Hepatocyte (in vitro differentiated cells): ENCODE measurements at regions not wholly inside any gene's neighbourhood (a gene's known extent, or its start where the extent isn't known, plus 50 kb on each side); places are given as distances from the start of the nearest gene placed in this dataset.
A peak's percentile ranks its signal among the peaks of the same experiment; 100 is the strongest.

ENCODE experiments used
- DNase-seq: peaks from one replicate; pipeline ENCODE4 v3.0.0-alpha.2; 2016; ENCODE audit warnings: low spot score
- H2AFZ ChIP-seq: fragments of 200-600 bp; sonication (generic); 2 replicates; pipeline ENCODE4 v1.6.0; 2016; ENCODE audit warnings: antibody characterized with exemption, mild to moderate bottlenecking
- H3K27ac ChIP-seq: fragments of 200-600 bp; sonication (generic); 2 replicates; pipeline ENCODE4 v1.5.1; 2016; ENCODE audit warnings: mild to moderate bottlenecking
- H3K27me3 ChIP-seq: fragments of 200-600 bp; sonication (generic); 2 replicates; pipeline ENCODE4 v1.6.1; 2016
- H3K36me3 ChIP-seq: fragments of 200-600 bp; sonication (generic); replicated peaks from 2 replicates; pipeline ENCODE4 v1.5.1; 2016; ENCODE audit warnings: low read depth; ENCODE audit not compliant: insufficient read depth
- H3K4me1 ChIP-seq: fragments of 200-600 bp; sonication (generic); 2 replicates; pipeline ENCODE4 v1.5.1; 2016; ENCODE audit warnings: mild to moderate bottlenecking, moderate library complexity; ENCODE audit not compliant: insufficient read depth
- H3K4me2 ChIP-seq: fragments of 200-600 bp; sonication (generic); 2 replicates; pipeline ENCODE4 v1.6.0; 2016
- H3K4me3 ChIP-seq: fragments of 200-600 bp; sonication (generic); 2 replicates; pipeline ENCODE4 v1.5.1; 2016; ENCODE audit warnings: mild to moderate bottlenecking
- H3K79me2 ChIP-seq: fragments of 200-600 bp; sonication (generic); 2 replicates; pipeline ENCODE4 v1.6.0; 2017; ENCODE audit warnings: mild to moderate bottlenecking
- H3K9me2 ChIP-seq: fragments of 200-600 bp; sonication (generic); replicated peaks from 2 replicates; pipeline ENCODE4 v1.6.0; 2017; ENCODE audit warnings: mild to moderate bottlenecking; ENCODE audit not compliant: insufficient read depth
- H3K9me3 ChIP-seq: fragments of 200-600 bp; sonication (generic); 2 replicates; pipeline ENCODE4 v1.5.1; 2016; ENCODE audit warnings: low read depth, mild to moderate bottlenecking
- H4K20me1 ChIP-seq: fragments of 200-600 bp; sonication (generic); 2 replicates; pipeline ENCODE4 v1.6.0; 2016; ENCODE audit warnings: mild to moderate bottlenecking; ENCODE audit not compliant: insufficient read depth, poor library complexity, severe bottlenecking
- CTCF ChIP-seq: fragments of 200-600 bp; sonication (generic); IDR thresholded peaks from 2 replicates; pipeline ENCODE4 v1.5.1; 2016; ENCODE audit warnings: antibody characterized with exemption, mild to moderate bottlenecking; ENCODE audit not compliant: poor library complexity
- EZH2 ChIP-seq: fragments of 200-600 bp; sonication (generic); IDR thresholded peaks from 2 replicates; pipeline ENCODE4 v1.6.1; 2016; ENCODE audit warnings: antibody characterized with exemption, mild to moderate bottlenecking, borderline replicate concordance
- EZH2phosphoT487 ChIP-seq: fragments of 200-600 bp; sonication (generic); IDR thresholded peaks from one replicate; pipeline ENCODE4 v1.6.1; 2018; ENCODE audit warnings: antibody characterized with exemption, mild to moderate bottlenecking, low read depth, moderate library complexity; ENCODE audit not compliant: unreplicated experiment, severe bottlenecking
- WGBS: methylation state at CpG from one replicate; pipeline ENCODE4 v1.1.6; 2016; ENCODE audit warnings: low lambda C conversion rate; ENCODE audit errors: missing lambda C conversion rate; 5-methylcytosine and 5-hydroxymethylcytosine counted together

DNA sequence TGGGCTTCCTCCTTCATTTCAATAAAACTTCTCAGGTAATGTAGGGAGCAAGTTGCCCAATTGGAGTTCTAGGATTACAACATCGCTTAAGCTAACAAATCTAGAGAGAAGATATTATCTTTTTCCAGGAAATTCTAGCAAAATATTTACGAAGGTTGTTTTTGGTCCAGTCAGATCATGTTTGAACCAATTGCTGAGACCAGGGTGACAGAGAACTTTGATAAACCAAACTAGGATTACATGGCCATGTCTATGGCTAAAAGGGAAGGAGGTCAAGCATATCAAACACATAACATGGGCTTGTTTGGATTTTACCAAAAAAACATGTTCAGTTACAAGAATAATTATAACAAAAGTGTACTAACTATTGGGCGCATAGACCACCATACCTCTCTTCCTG, 442.4 kb upstream of the SGCG start:
- no peaks in the 10 kb centered on the region for H3K27me3 ChIP-seq
- no peaks in the 10 kb centered on the region for H3K79me2 ChIP-seq
- no peak for DNase-seq
- H4K20me1 ChIP-seq, result no peaks in the 10 kb centered on the region
- H3K27ac ChIP-seq, result no peak overlapping the region
- H3K4me2 ChIP-seq, result no peak overlapping the region
- no peaks in the 10 kb centered on the region for H3K4me1 ChIP-seq
- WGBS, result 85% methylated on average over 3 of the region's 3 CpGs
- H2AFZ ChIP-seq, result no peak overlapping the region
- no peak for TF ChIP-seq EZH2
- no peak for TF ChIP-seq CTCF
- no peak for TF ChIP-seq EZH2phosphoT487
- H3K4me3 ChIP-seq, result no peak overlapping the region
- no peaks in the 10 kb centered on the region for H3K9me2 ChIP-seq
- H3K36me3 ChIP-seq, result no peaks in the 10 kb centered on the region
- H3K9me3 ChIP-seq, result no peaks in the 10 kb centered on the region

DNA sequence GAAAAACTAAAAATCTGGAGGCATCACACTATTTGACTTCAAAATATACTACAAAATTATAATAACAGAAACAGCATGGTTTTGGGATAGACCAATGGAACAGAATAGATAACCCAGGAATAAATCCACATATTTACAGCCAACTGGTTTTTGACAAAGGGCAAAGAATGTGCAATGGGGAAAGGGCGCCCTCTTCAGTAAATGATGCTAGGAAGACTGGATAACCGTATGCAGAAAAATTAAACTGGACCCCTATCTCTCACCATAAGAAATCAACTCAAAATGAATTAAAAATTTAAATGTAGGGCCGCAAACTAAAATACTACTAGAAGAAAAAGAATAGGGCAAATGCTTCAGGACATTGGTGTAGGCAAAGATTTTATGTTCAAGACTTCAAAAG, 440.5 kb upstream of the SGCG start:
- H3K4me3 ChIP-seq, result no peak overlapping the region
- no peak overlapping the region for H3K27ac ChIP-seq
- no peaks in the 10 kb centered on the region for H3K9me3 ChIP-seq
- WGBS, result 58% methylated on average over 3 of the region's 3 CpGs
- no peaks in the 10 kb centered on the region for H3K9me2 ChIP-seq
- H3K4me1 ChIP-seq, result no peaks in the 10 kb centered on the region
- H2AFZ ChIP-seq, result no peak overlapping the region
- DNase-seq, result no peak
- H3K36me3 ChIP-seq, result no peaks in the 10 kb centered on the region
- H4K20me1 ChIP-seq, result no peaks in the 10 kb centered on the region
- H3K27me3 ChIP-seq, result no peaks in the 10 kb centered on the region
- peak; percentile 29 for TF ChIP-seq CTCF
- no peak for TF ChIP-seq EZH2
- no peaks in the 10 kb centered on the region for H3K79me2 ChIP-seq
- no peak overlapping the region for H3K4me2 ChIP-seq

GRCh38 chr13:22744688-22745452, 435.9 kb upstream of the SGCG start:
- H4K20me1 ChIP-seq, result no peaks in the 10 kb centered on the region
- H3K27me3 ChIP-seq, result no peaks in the 10 kb centered on the region
- H2AFZ ChIP-seq, result no peak overlapping the region
- H3K4me3 ChIP-seq, result no peak overlapping the region
- H3K9me2 ChIP-seq, result no peaks in the 10 kb centered on the region
- TF ChIP-seq CTCF, result no peak
- TF ChIP-seq EZH2, result no peak
- TF ChIP-seq EZH2phosphoT487, result no peak
- H3K27ac ChIP-seq, result no peak overlapping the region
- DNase-seq, result no peak
- WGBS, result 90% methylated on average over 24 of the region's 24 CpGs
- no peaks in the 10 kb centered on the region for H3K79me2 ChIP-seq
- H3K36me3 ChIP-seq, result no peaks in the 10 kb centered on the region
- H3K4me1 ChIP-seq, result no peaks in the 10 kb centered on the region
- no peaks in the 10 kb centered on the region for H3K9me3 ChIP-seq
- no peak overlapping the region for H3K4me2 ChIP-seq
